IPS-NIHi11 (cell line): ENCODE measurements at regions not wholly inside any gene's neighbourhood (a gene's known extent, or its start where the extent isn't known, plus 50 kb on each side); places are given as distances from the start of the nearest gene placed in this dataset.

ENCODE experiments used
- DNase-seq: peaks from one replicate; pipeline ENCODE4 v3.0.0; 2012; ENCODE audit warnings: mixed read lengths, low spot score

GRCh38 chr10:107356396-107356795, 191.9 kb upstream of the SORCS1 start:
- DNase-seq: no peak

DNA sequence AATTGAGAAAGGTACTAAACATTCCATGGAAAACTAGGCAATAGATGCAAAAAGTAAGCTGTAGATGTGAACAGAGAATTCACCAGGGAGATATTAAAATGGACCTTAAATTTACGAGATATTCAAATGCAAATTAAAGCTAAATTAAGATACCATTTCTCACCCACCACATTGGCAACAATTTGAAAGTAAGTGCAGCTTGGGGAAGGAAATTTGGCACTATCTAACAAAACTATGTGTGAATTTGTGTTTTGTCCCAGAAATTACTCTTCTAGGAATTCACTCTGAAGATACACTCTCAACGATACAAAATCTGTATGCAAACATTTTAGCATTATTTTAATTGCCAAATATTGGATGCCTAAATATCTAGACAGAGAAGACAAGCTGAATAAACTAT, 178.2 kb upstream of the SORCS1 start:
- DNase-seq: no peak

- no peak for DNase-seq
Observed at GRCh38 chr10:107341281-107341680, 176.8 kb upstream of the SORCS1 start.

GRCh38 chr10:107340326-107340725, 175.8 kb upstream of the SORCS1 start:
- no peak for DNase-seq

DNA sequence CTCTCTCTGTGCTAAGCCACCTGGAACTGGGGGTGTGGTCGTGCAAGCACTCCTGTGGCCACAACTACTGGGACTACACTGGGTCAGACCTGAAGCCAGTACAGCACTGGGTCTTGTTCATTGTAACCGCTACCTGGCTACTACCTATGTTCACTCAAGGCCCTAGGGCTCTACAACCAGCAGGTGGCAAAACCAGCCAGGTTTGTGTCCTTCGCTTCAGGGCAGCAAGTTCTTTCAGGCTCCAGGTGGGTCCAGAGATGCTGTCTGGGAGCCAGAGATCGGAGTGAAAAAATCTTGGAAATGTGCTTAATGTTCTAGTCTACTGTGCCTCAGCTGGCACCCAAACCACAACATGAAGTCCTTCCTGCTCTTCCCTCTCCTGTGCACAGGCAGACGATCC, 171.6 kb upstream of the SORCS1 start:
- DNase-seq: no peak

DNA sequence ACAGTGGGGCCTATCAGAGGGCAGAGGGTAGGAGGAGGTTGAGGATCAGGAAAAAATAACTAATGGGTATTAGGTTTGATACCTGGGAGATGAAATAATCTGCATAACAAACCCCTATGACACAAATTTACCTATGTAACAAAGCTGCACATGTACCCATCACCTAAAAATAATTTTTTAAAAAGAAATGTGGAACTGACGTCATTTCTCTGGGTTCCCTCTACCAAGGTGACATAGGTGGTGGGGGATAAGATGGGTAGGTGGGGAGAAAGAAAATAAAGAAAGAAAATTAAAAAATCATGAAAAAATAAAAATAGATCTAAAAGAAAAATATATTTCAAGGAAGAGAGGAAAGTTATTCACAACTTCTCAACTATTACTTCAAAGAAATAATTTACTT, 153.1 kb upstream of the SORCS1 start:
- no peak for DNase-seq

- DNase-seq: no peak
Observed at GRCh38 chr10:107303203-107303602, 138.7 kb upstream of the SORCS1 start.

- DNase-seq: no peak
Observed at GRCh38 chr10:107299606-107300005, 135.1 kb upstream of the SORCS1 start.

- DNase-seq: no peak
Observed at GRCh38 chr10:107284187-107284586, 119.7 kb upstream of the SORCS1 start.

DNA sequence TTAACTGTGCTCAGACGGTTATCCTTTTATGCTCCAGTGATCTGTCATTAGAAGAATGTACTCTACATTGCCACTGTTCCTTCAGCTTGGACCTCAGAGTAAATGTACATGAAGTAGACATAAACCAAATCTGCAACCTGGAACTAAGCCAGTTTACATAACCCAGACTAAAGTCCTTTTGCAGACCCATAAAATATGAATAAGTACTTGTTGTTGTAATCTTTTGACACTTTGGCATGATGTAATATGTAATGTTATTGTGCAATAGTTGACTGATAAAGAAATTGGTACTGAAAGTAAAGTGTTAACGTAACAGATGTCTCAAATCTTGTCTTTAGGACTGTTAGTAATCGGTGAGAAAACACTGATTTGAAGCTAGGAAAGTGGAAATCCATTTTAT, 115.8 kb upstream of the SORCS1 start:
- no peak for DNase-seq

DNA sequence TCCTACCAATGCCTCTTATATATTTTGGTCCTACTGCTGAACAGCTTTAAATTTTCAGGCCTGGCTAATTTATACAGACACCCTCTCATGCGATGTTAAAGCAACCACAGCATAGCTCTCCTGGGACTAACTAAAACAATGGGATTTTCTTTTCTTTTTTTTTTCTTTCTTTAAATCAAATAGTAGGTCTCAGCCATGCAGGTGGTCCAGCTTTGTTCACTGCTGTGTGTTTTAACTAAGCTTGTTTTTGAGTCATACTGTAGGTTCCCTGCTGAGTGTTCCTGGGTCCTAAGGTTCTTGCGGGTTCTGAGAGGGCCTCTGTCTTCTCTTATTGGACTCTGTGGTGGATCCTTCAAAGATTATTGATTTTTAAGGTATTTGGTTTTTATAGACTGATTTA, 113.1 kb upstream of the SORCS1 start:
- DNase-seq: no peak

DNA sequence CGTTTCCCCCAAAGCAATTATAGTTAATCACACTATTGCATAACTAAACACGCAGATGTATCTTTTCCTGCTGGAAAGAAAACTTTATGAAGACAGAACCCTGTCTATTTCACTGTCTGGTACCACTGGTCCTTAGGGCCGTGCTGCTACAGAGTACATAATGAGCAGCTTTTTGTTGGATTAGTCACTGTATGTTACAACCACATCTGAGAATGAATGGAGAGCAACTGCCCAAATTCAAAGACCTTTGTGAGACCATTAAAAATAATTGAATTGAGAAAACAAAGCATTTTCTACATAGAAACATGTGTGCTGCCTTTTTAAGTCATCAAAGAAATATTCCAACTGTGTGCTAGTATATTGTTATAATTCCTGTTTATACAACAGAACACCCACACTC, 111.3 kb upstream of the SORCS1 start:
- DNase-seq: no peak

GRCh38 chr10:107269626-107270025, 105.1 kb upstream of the SORCS1 start:
- no peak for DNase-seq

DNA sequence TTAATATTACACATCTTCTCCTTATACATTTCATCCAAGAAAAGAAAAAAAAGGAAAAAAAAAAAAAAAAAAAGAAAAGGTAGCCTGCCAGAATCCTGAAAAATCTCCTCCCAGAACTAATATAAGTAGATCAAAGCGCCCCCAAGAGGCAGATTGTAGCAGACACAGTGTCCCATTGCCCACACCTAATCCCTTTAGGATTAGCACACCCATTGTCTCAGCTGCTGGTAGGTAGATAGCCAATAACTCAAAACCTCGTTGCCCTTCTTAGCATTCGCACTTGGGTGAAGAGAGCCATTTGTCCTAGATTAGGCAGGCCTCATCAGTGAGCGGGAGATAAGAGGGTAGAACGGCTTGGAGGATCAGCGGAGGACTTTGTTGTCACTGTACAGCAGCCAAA, 100.2 kb upstream of the SORCS1 start:
- DNase-seq: peak; percentile 56

GRCh38 chr10:107244122-107244521, 79.6 kb upstream of the SORCS1 start:
- DNase-seq: no peak

- DNase-seq: no peak
Observed at GRCh38 chr10:107238275-107238674, 73.8 kb upstream of the SORCS1 start.

DNA sequence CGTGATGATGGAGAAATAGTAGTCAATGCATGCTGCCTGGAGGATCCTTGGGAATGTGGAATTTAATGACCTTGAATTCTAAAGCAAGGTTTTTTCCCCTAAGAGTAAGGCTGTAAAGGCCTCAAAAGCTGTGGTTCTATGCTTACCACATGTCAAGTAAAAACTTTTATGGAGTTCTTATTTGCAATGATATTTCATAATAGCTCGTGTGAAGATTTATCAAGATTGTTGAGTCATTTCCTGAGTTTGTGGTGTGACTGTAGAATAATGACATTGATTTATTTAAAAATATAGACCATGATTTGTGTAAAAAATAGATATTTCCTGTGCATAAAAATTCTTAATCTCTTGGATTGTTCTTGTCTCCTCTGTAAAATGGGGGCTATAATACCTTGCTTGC, 67.5 kb upstream of the SORCS1 start:
- DNase-seq: no peak

DNA sequence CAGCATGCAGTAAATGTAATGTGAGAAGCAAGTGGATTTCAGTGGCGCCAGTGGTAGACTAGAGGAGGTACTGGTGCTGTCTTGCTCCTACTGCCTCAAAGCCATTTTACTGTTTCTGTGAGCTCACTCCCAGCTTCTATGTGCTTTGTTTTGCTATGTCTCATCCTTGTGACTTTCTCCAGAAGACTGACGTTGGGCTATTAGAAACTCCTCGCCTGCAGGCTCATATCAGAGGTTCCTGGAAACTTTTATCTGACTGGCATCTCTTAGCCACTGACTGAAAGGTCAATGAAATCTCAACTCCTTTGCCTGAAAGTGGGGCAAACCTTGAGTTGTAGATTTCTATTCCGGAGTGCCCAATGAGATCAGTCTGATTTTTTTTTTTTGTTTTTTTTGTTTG, 66.4 kb upstream of the SORCS1 start:
- no peak for DNase-seq

DNA sequence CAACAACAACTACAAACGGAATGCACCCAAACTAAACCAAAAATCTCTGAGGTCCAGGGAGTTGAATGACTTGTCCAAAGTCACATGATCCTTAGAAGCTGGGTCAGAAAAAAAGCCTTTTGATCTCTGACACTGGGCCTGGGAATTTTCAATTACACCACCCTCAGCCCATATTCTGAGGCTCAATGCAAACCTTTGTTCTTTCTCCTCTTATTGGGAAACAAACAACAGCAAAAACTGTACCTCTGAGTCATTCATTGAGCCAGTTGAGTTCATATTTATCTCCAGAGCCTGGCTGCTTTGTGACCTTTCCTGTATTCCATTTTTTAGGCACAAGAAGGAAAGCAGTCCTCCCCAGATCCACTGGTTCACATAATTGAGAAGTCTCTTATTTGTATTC, 51.2 kb upstream of the SORCS1 start:
- DNase-seq: no peak
